ENCODE measurements at regions not wholly inside any gene's neighbourhood (a gene's known extent, or its start where the extent isn't known, plus 50 kb on each side); places are given as distances from the start of the nearest gene placed in this dataset.

GRCh38 chr15:95923792-95924191, 406.7 kb upstream of the NR2F2 start:
- H3K4me1 ChIP-seq (ENCODE audit: insufficient read depth, low read length, severe bottlenecking), result no peaks in the 10 kb centered on the region
- H3K36me3 ChIP-seq (ENCODE audit: insufficient read depth, low read length), result no peaks in the 10 kb centered on the region
- TF ChIP-seq, protein P1, sequence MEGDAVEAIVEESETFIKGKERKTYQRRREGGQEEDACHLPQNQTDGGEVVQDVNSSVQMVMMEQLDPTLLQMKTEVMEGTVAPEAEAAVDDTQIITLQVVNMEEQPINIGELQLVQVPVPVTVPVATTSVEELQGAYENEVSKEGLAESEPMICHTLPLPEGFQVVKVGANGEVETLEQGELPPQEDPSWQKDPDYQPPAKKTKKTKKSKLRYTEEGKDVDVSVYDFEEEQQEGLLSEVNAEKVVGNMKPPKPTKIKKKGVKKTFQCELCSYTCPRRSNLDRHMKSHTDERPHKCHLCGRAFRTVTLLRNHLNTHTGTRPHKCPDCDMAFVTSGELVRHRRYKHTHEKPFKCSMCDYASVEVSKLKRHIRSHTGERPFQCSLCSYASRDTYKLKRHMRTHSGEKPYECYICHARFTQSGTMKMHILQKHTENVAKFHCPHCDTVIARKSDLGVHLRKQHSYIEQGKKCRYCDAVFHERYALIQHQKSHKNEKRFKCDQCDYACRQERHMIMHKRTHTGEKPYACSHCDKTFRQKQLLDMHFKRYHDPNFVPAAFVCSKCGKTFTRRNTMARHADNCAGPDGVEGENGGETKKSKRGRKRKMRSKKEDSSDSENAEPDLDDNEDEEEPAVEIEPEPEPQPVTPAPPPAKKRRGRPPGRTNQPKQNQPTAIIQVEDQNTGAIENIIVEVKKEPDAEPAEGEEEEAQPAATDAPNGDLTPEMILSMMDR (IDR thresholded peaks at IDR 0.05; ENCODE audit: low read length), result no peak
- TF ChIP-seq EZH2 (IDR thresholded peaks at IDR 0.05; ENCODE audit: borderline replicate concordance, low read length), result no peak
- H3K27me3 ChIP-seq (ENCODE audit: insufficient read depth, low read length), result no peaks in the 10 kb centered on the region
- H2AFZ ChIP-seq (ENCODE audit: low read length), result no peak overlapping the region
- H3K9me3 ChIP-seq (ENCODE audit: low read length), result no peaks in the 10 kb centered on the region
- no peaks in the 10 kb centered on the region for H3K79me2 ChIP-seq (ENCODE audit: insufficient read depth, low read length)
- H3K27ac ChIP-seq (ENCODE audit: low read depth, low read length, poor library complexity, severe bottlenecking), result no peak overlapping the region
- H3K4me2 ChIP-seq (ENCODE audit: low read length), result no peak overlapping the region
- H4K20me1 ChIP-seq (ENCODE audit: insufficient read depth, low read length), result no peaks in the 10 kb centered on the region
- no peak overlapping the region for H3K4me3 ChIP-seq (ENCODE audit: low read depth, low read length, poor library complexity, severe bottlenecking)
- H3K9me2 ChIP-seq (ENCODE audit: low read depth, low read length), result no peaks in the 10 kb centered on the region
- no peak overlapping the region for H3K9ac ChIP-seq (ENCODE audit: low read length)
- H3F3A ChIP-seq (ENCODE audit: insufficient read depth, low read length), result no peaks in the 10 kb centered on the region

GRCh38 chr15:95928822-95929221, 401.7 kb upstream of the NR2F2 start:
- H3K4me3 ChIP-seq (ENCODE audit: low read depth, low read length, poor library complexity, severe bottlenecking), result no peak overlapping the region
- no peaks in the 10 kb centered on the region for H3K4me1 ChIP-seq (ENCODE audit: insufficient read depth, low read length, severe bottlenecking)
- no peak overlapping the region for H2AFZ ChIP-seq (ENCODE audit: low read length)
- no peak overlapping the region for H3K4me2 ChIP-seq (ENCODE audit: low read length)
- no peak overlapping the region for H3K9ac ChIP-seq (ENCODE audit: low read length)
- H3K9me2 ChIP-seq (ENCODE audit: low read depth, low read length), result no peaks in the 10 kb centered on the region
- no peak overlapping the region for H3K27ac ChIP-seq (ENCODE audit: low read depth, low read length, poor library complexity, severe bottlenecking)
- H3K27me3 ChIP-seq (ENCODE audit: insufficient read depth, low read length), result no peaks in the 10 kb centered on the region
- no peaks in the 10 kb centered on the region for H4K20me1 ChIP-seq (ENCODE audit: insufficient read depth, low read length)
- TF ChIP-seq EZH2 (IDR thresholded peaks at IDR 0.05; ENCODE audit: borderline replicate concordance, low read length), result no peak
- TF ChIP-seq, protein P1 (IDR thresholded peaks at IDR 0.05; ENCODE audit: low read length), result no peak
- no peaks in the 10 kb centered on the region for H3F3A ChIP-seq (ENCODE audit: insufficient read depth, low read length)
- no peaks in the 10 kb centered on the region for H3K36me3 ChIP-seq (ENCODE audit: insufficient read depth, low read length)
- no peaks in the 10 kb centered on the region for H3K79me2 ChIP-seq (ENCODE audit: insufficient read depth, low read length)
- no peaks in the 10 kb centered on the region for H3K9me3 ChIP-seq (ENCODE audit: low read length)

DNA sequence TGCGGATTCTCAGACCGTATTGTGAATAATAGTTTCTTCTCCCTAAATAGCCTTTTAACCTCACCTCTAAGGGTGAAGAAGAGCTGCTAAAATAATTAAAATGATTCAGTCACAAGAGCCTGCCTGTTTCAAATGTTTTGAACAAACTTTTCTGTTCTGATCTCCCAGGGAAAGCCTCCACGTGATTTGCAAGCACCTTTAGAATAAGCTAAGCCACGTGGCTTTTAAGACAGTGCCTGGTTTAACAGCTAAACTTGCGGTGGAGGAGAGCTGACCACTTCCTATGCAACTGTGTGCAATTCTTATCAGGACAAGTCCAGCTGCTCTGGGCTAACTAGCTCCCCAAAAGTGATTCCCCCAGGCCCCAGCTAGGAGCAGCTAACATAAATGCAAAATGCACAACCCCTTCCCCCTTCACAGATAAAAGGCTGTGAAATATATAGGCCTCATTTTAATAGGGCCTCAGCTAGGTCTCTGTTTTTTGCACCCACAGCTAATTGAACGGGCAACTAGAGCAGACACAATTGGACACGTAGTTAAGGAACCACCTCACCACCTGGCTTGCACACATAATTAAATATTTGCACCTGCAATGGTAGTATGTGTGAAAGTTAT, 401.2 kb upstream of the NR2F2 start:
- Histone ChIP-seq H2AFZ (ENCODE audit: low read length) (no peak overlapping the region), H4K20me1 (ENCODE audit: insufficient read depth, low read length) (no peaks in the 10 kb centered on the region), H3K4me2 (ENCODE audit: low read length) (no peak overlapping the region), H3K79me2 (ENCODE audit: insufficient read depth, low read length) (no peaks in the 10 kb centered on the region), H3K9ac (ENCODE audit: low read length) (no peak overlapping the region), H3K9me3 (ENCODE audit: low read length) (no peaks in the 10 kb centered on the region), H3K9me2 (ENCODE audit: low read depth, low read length) (no peaks in the 10 kb centered on the region), H3K27me3 (ENCODE audit: insufficient read depth, low read length) (no peaks in the 10 kb centered on the region), H3K4me1 (ENCODE audit: insufficient read depth, low read length, severe bottlenecking) (no peaks in the 10 kb centered on the region), H3K27ac (ENCODE audit: low read depth, low read length, poor library complexity, severe bottlenecking) (no peak overlapping the region), H3F3A (ENCODE audit: insufficient read depth, low read length) (no peaks in the 10 kb centered on the region), H3K36me3 (ENCODE audit: insufficient read depth, low read length) (no peaks in the 10 kb centered on the region), H3K4me3 (ENCODE audit: low read depth, low read length, poor library complexity, severe bottlenecking) (no peak overlapping the region)
- no peak for TF ChIP-seq EZH2 (IDR thresholded peaks at IDR 0.05; ENCODE audit: borderline replicate concordance, low read length)
- TF ChIP-seq, protein P1 (IDR thresholded peaks at IDR 0.05; ENCODE audit: low read length), result no peak
